SK-N-SH treated with all-trans-retinoic acid at 6 μM for 48 hours (cell line): ENCODE measurements at regions not wholly inside any gene's neighbourhood (a gene's known extent, or its start where the extent isn't known, plus 50 kb on each side); places are given as distances from the start of the nearest gene placed in this dataset.
"Not testable (repeated sequence)": the region's sequence is repeated elsewhere in the genome, so short reads cannot be mapped to it uniquely, and the experiment has no call there.

ENCODE experiments used
- ATAC-seq: fragments of 200-7000 bp; cut with Tn5 transposase; 3 replicates; pipeline ENCODE4 v1.9.1; 2020; ENCODE audit warnings: mild to moderate bottlenecking, moderate library complexity
- ARNTL ChIP-seq: fragments of 450-650 bp; formaldehyde crosslinking; IDR thresholded peaks from 2 replicates; pipeline ENCODE4 v1.5.0; 2020; ENCODE audit warnings: low read depth, mild to moderate bottlenecking, moderate library complexity, borderline replicate concordance
- BACH2 ChIP-seq: fragments of 250-450 bp; sonication (Bioruptor Pico); IDR thresholded peaks from 2 replicates; pipeline ENCODE4 v1.9.0; 2021; ENCODE audit warnings: mild to moderate bottlenecking, borderline replicate concordance
- CSDC2 ChIP-seq: fragments of 250-450 bp; sonication (Bioruptor Pico); IDR thresholded peaks from 2 replicates; pipeline ENCODE4 v1.5.0; 2020; ENCODE audit warnings: mild to moderate bottlenecking, moderate library complexity
- CSRNP3 ChIP-seq: fragments of 250-450 bp; sonication (Bioruptor Pico); IDR thresholded peaks from 2 replicates; pipeline ENCODE4 v1.5.1; 2021; ENCODE audit warnings: mild to moderate bottlenecking, moderate library complexity
- GLIS3 ChIP-seq: fragments of 250-450 bp; sonication (Bioruptor Pico); IDR thresholded peaks from 2 replicates; pipeline ENCODE4 v1.5.0; 2020; ENCODE audit warnings: mild to moderate bottlenecking, moderate library complexity
- ISL1 ChIP-seq: fragments of 250-450 bp; sonication (Bioruptor Pico); IDR thresholded peaks from 2 replicates; pipeline ENCODE4 v2.1.2; 2022; ENCODE audit warnings: mild to moderate bottlenecking, moderate library complexity
- PATZ1 ChIP-seq: fragments of 250-450 bp; sonication (Bioruptor Pico); IDR thresholded peaks from 2 replicates; pipeline ENCODE4 v1.8.0; 2020; ENCODE audit warnings: mild to moderate bottlenecking, moderate library complexity, borderline replicate concordance
- POU6F1 ChIP-seq: fragments of 250-450 bp; sonication (Bioruptor Pico); IDR thresholded peaks from 2 replicates; pipeline ENCODE4 v1.8.0; 2021; ENCODE audit warnings: low read depth, mild to moderate bottlenecking, moderate library complexity, borderline replicate concordance
- RARB ChIP-seq: fragments of 250-450 bp; sonication (Bioruptor Pico); IDR thresholded peaks from 2 replicates; pipeline ENCODE4 v1.8.0; 2021; ENCODE audit warnings: mild to moderate bottlenecking, moderate library complexity
- SNAI2 ChIP-seq: fragments of 250-450 bp; sonication (Bioruptor Pico); IDR thresholded peaks from 2 replicates; pipeline ENCODE4 v1.5.0; 2020; ENCODE audit warnings: mild to moderate bottlenecking, moderate library complexity
- TCF4 ChIP-seq: fragments of 250-450 bp; sonication (Bioruptor Pico); IDR thresholded peaks from 2 replicates; pipeline ENCODE4 v1.8.0; 2021; ENCODE audit warnings: mild to moderate bottlenecking, moderate library complexity, borderline replicate concordance
- TOX ChIP-seq: fragments of 250-450 bp; sonication (Bioruptor Pico); IDR thresholded peaks from 2 replicates; pipeline ENCODE4 v1.8.0; 2021; ENCODE audit warnings: mild to moderate bottlenecking, moderate library complexity, borderline replicate concordance
- ZC3H10 ChIP-seq: fragments of 250-450 bp; sonication (Bioruptor Pico); IDR thresholded peaks from 2 replicates; pipeline ENCODE4 v1.5.1; 2021; ENCODE audit warnings: mild to moderate bottlenecking, moderate library complexity
- ZFP3 ChIP-seq: fragments of 250-450 bp; sonication (Bioruptor Pico); IDR thresholded peaks from 2 replicates; pipeline ENCODE4 v1.5.0; 2020; ENCODE audit warnings: mild to moderate bottlenecking, moderate library complexity
- ZNF70 ChIP-seq: fragments of 450-650 bp; formaldehyde crosslinking; IDR thresholded peaks from 2 replicates; pipeline ENCODE4 v1.5.0; 2020; ENCODE audit warnings: mild to moderate bottlenecking, moderate library complexity
- ZNF8 ChIP-seq: fragments of 450-650 bp; formaldehyde crosslinking; IDR thresholded peaks from 2 replicates; pipeline ENCODE4 v1.5.0; 2020; ENCODE audit warnings: mild to moderate bottlenecking, moderate library complexity
- TF ChIP-seq, protein P1 (sequence below): fragments of 250-450 bp; sonication (Bioruptor Pico); IDR thresholded peaks from 2 replicates; pipeline ENCODE4 v1.5.0; 2020; ENCODE audit warnings: mild to moderate bottlenecking, moderate library complexity

- no peak for TF ChIP-seq POU6F1 (CRISPR knock-in tag)
- TF ChIP-seq TOX (CRISPR knock-in tag) = no peak
- no peak for TF ChIP-seq TCF4
- no peak for TF ChIP-seq CSDC2 (CRISPR knock-in tag)
- TF ChIP-seq BACH2 (CRISPR knock-in tag) = no peak
Observed at GRCh38 chr3:95733336-95733735, 1081.1 kb upstream of the EPHA6 start (continued).

DNA sequence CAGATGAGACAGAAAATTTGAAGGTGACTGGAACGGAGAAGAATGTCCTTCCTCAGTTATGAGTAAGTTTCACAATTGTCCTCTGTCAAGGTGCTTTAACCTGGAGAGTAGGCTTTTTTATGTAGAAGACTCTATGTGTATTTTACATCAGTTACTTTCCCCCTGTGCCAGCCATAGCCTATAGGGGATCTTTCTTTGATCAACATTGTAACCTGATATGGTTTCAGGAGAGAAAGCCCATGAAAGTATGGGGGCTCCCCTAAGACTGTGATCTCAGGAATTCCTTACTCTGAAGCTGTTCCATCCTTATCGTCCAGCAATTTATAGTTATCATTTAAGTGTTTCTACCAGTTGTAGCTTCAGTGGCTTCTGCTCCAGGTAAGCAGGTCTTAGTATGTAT, 1076.3 kb upstream of the EPHA6 start:
- ATAC-seq = no peak
- TF ChIP-seq CSRNP3 (CRISPR knock-in tag) = no peak
- no peak for TF ChIP-seq GLIS3
- TF ChIP-seq RARB (CRISPR knock-in tag) = no peak
- no peak for TF ChIP-seq SNAI2 (CRISPR knock-in tag)
- TF ChIP-seq ZNF8 = no peak
- no peak for TF ChIP-seq PATZ1
- TF ChIP-seq ZC3H10 = no peak
- TF ChIP-seq ISL1 (CRISPR knock-in tag) = no peak
- TF ChIP-seq ZFP3 (CRISPR knock-in tag) = no peak
- TF ChIP-seq CSDC2 (CRISPR knock-in tag) = no peak
- no peak for TF ChIP-seq ARNTL (CRISPR knock-in tag)

- not testable (repeated sequence) for ATAC-seq
Observed at GRCh38 chr3:95744896-95745295, 1069.5 kb upstream of the EPHA6 start.

DNA sequence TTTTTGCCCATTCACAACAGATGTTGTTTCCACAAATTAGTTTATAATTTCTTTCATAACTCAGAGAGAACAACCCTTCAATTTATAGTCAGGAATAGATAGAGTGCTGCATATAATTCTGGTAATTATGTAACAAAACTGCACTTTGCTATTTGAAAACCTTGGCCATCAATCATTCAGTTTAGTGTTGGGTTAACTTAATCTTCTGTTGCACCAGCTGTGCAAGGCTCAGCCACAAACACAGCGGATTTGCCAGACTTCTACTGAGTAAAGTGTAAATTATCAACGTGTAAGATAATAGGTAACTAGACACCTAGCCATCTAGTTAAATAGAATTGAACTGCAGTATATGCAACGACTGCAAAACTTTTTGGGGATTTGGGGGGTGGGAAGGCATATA, 1064.3 kb upstream of the EPHA6 start:
- no peak for ATAC-seq
- TF ChIP-seq ISL1 (CRISPR knock-in tag) = no peak

GRCh38 chr3:95751509-95751908, 1062.9 kb upstream of the EPHA6 start:
- TF ChIP-seq ZNF70 (CRISPR knock-in tag) (no peak), PATZ1 (no peak), RARB (CRISPR knock-in tag) (no peak), ZFP3 (CRISPR knock-in tag) (no peak)
- TF ChIP-seq, protein P1, sequence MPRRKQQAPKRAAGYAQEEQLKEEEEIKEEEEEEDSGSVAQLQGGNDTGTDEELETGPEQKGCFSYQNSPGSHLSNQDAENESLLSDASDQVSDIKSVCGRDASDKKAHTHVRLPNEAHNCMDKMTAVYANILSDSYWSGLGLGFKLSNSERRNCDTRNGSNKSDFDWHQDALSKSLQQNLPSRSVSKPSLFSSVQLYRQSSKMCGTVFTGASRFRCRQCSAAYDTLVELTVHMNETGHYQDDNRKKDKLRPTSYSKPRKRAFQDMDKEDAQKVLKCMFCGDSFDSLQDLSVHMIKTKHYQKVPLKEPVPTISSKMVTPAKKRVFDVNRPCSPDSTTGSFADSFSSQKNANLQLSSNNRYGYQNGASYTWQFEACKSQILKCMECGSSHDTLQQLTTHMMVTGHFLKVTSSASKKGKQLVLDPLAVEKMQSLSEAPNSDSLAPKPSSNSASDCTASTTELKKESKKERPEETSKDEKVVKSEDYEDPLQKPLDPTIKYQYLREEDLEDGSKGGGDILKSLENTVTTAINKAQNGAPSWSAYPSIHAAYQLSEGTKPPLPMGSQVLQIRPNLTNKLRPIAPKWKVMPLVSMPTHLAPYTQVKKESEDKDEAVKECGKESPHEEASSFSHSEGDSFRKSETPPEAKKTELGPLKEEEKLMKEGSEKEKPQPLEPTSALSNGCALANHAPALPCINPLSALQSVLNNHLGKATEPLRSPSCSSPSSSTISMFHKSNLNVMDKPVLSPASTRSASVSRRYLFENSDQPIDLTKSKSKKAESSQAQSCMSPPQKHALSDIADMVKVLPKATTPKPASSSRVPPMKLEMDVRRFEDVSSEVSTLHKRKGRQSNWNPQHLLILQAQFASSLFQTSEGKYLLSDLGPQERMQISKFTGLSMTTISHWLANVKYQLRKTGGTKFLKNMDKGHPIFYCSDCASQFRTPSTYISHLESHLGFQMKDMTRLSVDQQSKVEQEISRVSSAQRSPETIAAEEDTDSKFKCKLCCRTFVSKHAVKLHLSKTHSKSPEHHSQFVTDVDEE (CRISPR knock-in tag) = no peak

More at GRCh38 chr3:95751509-95751908, 1062.9 kb upstream of the EPHA6 start:
- ATAC-seq = no peak
